ENCODE measurements at regions not wholly inside any gene's neighbourhood (a gene's known extent, or its start where the extent isn't known, plus 50 kb on each side); places are given as distances from the start of the nearest gene placed in this dataset.

GRCh38 chr5:51961154-51961562 is 577.9 kb downstream of the ISL1 start:
- ATAC-seq (ENCODE audit: low FRiP score) = no peak
- H3K36me3 ChIP-seq (ENCODE audit: control insufficient read depth in 1 of 2, insufficient read depth in 2 of 2, low read length in 1 of 2) = no peaks in the 10 kb centered on the region

GRCh38 chr5:51968756-51969155 is 585.5 kb downstream of the ISL1 start:
- WGBS, 2 donors = 4 to 22% methylated on average over 1 of the region's 1 CpG
- DNase-seq (no peak), ATAC-seq (ENCODE audit: low FRiP score) (no peak)
- H3K9me3 ChIP-seq (ENCODE audit: control insufficient read depth, low read length) = no peaks in the 10 kb centered on the region
- H3K4me3 ChIP-seq (ENCODE audit: low read length in 2 of 2) = no peak overlapping the region
- intact Hi-C loops (cut with DNase I) = no loop called here
- H3K27me3 ChIP-seq (ENCODE audit: control insufficient read depth in 1 of 2, insufficient read depth in 2 of 2, low read length in 1 of 2) = no peaks in the 10 kb centered on the region
- H3K4me1 ChIP-seq (ENCODE audit: control insufficient read depth in 1 of 2, insufficient read depth in 2 of 2, low read length in 2 of 2) = no peaks in the 10 kb centered on the region
- H3K36me3 ChIP-seq (ENCODE audit: control insufficient read depth in 1 of 2, insufficient read depth in 2 of 2, low read length in 1 of 2) = no peaks in the 10 kb centered on the region
- no peak overlapping the region for H3K27ac ChIP-seq (ENCODE audit: low read depth in 1 of 2, low read length in 2 of 2)

More at GRCh38 chr5:51961154-51961562, 577.9 kb downstream of the ISL1 start:
- H3K27me3 ChIP-seq (ENCODE audit: control insufficient read depth in 1 of 2, insufficient read depth in 2 of 2, low read length in 1 of 2) = no peaks in the 10 kb centered on the region
- H3K9me3 ChIP-seq (ENCODE audit: control insufficient read depth, low read length) = no peaks in the 10 kb centered on the region
- WGBS, 2 donors = 66 to 68% methylated on average over 4 of the region's 4 CpGs
- no peaks in the 10 kb centered on the region for H3K4me1 ChIP-seq (ENCODE audit: control insufficient read depth in 1 of 2, insufficient read depth in 2 of 2, low read length in 2 of 2)
- no peak for DNase-seq
- H3K4me3 ChIP-seq (ENCODE audit: low read length in 2 of 2) = no peak overlapping the region
- H3K27ac ChIP-seq (ENCODE audit: low read depth in 1 of 2, low read length in 2 of 2) = no peak overlapping the region
- intact Hi-C loops (cut with DNase I) = no loop called here

- 89 to 94% methylated on average over 6 of the region's 6 CpGs for WGBS, 2 donors
- H3K9me3 ChIP-seq (ENCODE audit: control insufficient read depth, low read length) = no peaks in the 10 kb centered on the region
- no peaks in the 10 kb centered on the region for H3K27me3 ChIP-seq (ENCODE audit: control insufficient read depth in 1 of 2, insufficient read depth in 2 of 2, low read length in 1 of 2)
- H3K4me3 ChIP-seq (ENCODE audit: low read length in 2 of 2) = no peak overlapping the region
- no peak for ATAC-seq (ENCODE audit: low FRiP score)
- H3K4me1 ChIP-seq (ENCODE audit: control insufficient read depth in 1 of 2, insufficient read depth in 2 of 2, low read length in 2 of 2) = no peaks in the 10 kb centered on the region
- intact Hi-C loops (cut with DNase I) = no loop called here
- no peak overlapping the region for H3K27ac ChIP-seq (ENCODE audit: low read depth in 1 of 2, low read length in 2 of 2)
- DNase-seq = no peak
- no peaks in the 10 kb centered on the region for H3K36me3 ChIP-seq (ENCODE audit: control insufficient read depth in 1 of 2, insufficient read depth in 2 of 2, low read length in 1 of 2)
Observed at GRCh38 chr5:51974834-51975233, 591.6 kb downstream of the ISL1 start.

- no peak for ATAC-seq (ENCODE audit: low FRiP score)
- Histone ChIP-seq H3K4me3 (ENCODE audit: low read length in 2 of 2) (no peak overlapping the region), H3K27ac (ENCODE audit: low read depth in 1 of 2, low read length in 2 of 2) (no peak overlapping the region), H3K36me3 (ENCODE audit: control insufficient read depth in 1 of 2, insufficient read depth in 2 of 2, low read length in 1 of 2) (no peaks in the 10 kb centered on the region), H3K27me3 (ENCODE audit: control insufficient read depth in 1 of 2, insufficient read depth in 2 of 2, low read length in 1 of 2) (no peaks in the 10 kb centered on the region), H3K9me3 (ENCODE audit: control insufficient read depth, low read length) (no peaks in the 10 kb centered on the region), H3K4me1 (ENCODE audit: control insufficient read depth in 1 of 2, insufficient read depth in 2 of 2, low read length in 2 of 2) (no peaks in the 10 kb centered on the region)
- WGBS, 2 donors = 67 to 72% methylated on average over 1 of the region's 1 CpG
- intact Hi-C loops (cut with DNase I) = no loop called here
- DNase-seq = no peak
Observed at GRCh38 chr5:51977014-51977413, 593.8 kb downstream of the ISL1 start.

- ATAC-seq (ENCODE audit: low FRiP score) = no peak
- Histone ChIP-seq H3K27ac (ENCODE audit: low read depth in 1 of 2, low read length in 2 of 2) (no peak overlapping the region), H3K4me3 (ENCODE audit: low read length in 2 of 2) (no peak overlapping the region), H3K4me1 (ENCODE audit: control insufficient read depth in 1 of 2, insufficient read depth in 2 of 2, low read length in 2 of 2) (no peaks in the 10 kb centered on the region), H3K36me3 (ENCODE audit: control insufficient read depth in 1 of 2, insufficient read depth in 2 of 2, low read length in 1 of 2) (no peaks in the 10 kb centered on the region), H3K9me3 (ENCODE audit: control insufficient read depth, low read length) (no peaks in the 10 kb centered on the region), H3K27me3 (ENCODE audit: control insufficient read depth in 1 of 2, insufficient read depth in 2 of 2, low read length in 1 of 2) (no peaks in the 10 kb centered on the region)
- no peak for DNase-seq
- intact Hi-C loops (cut with DNase I) = no loop called here
Observed at GRCh38 chr5:51983161-51983560, 599.9 kb downstream of the ISL1 start.

- DNase-seq (no peak), ATAC-seq (ENCODE audit: low FRiP score) (no peak)
- no peaks in the 10 kb centered on the region for H3K27me3 ChIP-seq (ENCODE audit: control insufficient read depth in 1 of 2, insufficient read depth in 2 of 2, low read length in 1 of 2)
- no peaks in the 10 kb centered on the region for H3K9me3 ChIP-seq (ENCODE audit: control insufficient read depth, low read length)
- no peak overlapping the region for H3K27ac ChIP-seq (ENCODE audit: low read depth in 1 of 2, low read length in 2 of 2)
- H3K36me3 ChIP-seq (ENCODE audit: control insufficient read depth in 1 of 2, insufficient read depth in 2 of 2, low read length in 1 of 2) = no peaks in the 10 kb centered on the region
- H3K4me1 ChIP-seq (ENCODE audit: control insufficient read depth in 1 of 2, insufficient read depth in 2 of 2, low read length in 2 of 2) = no peaks in the 10 kb centered on the region
- intact Hi-C loops (cut with DNase I) = no loop called here
- H3K4me3 ChIP-seq (ENCODE audit: low read length in 2 of 2) = no peak overlapping the region
- WGBS, 2 donors = 79 to 94% methylated on average over 3 of the region's 3 CpGs
Observed at GRCh38 chr5:51986733-51987132, 603.5 kb downstream of the ISL1 start.

- Histone ChIP-seq H3K4me1 (ENCODE audit: control insufficient read depth in 1 of 2, insufficient read depth in 2 of 2, low read length in 2 of 2) (no peaks in the 10 kb centered on the region), H3K27ac (ENCODE audit: low read depth in 1 of 2, low read length in 2 of 2) (no peak overlapping the region), H3K27me3 (ENCODE audit: control insufficient read depth in 1 of 2, insufficient read depth in 2 of 2, low read length in 1 of 2) (no peaks in the 10 kb centered on the region), H3K4me3 (ENCODE audit: low read length in 2 of 2) (no peak overlapping the region), H3K9me3 (ENCODE audit: control insufficient read depth, low read length) (no peaks in the 10 kb centered on the region), H3K36me3 (ENCODE audit: control insufficient read depth in 1 of 2, insufficient read depth in 2 of 2, low read length in 1 of 2) (no peaks in the 10 kb centered on the region)
- DNase-seq = no peak
- no peak for ATAC-seq (ENCODE audit: low FRiP score)
- intact Hi-C loops (cut with DNase I) = no loop called here
Observed at GRCh38 chr5:51987239-51987638, 604.0 kb downstream of the ISL1 start.

GRCh38 chr5:51987669-51988209 is 604.5 kb downstream of the ISL1 start:
- no peak for DNase-seq
- Histone ChIP-seq H3K27me3 (ENCODE audit: control insufficient read depth in 1 of 2, insufficient read depth in 2 of 2, low read length in 1 of 2) (no peaks in the 10 kb centered on the region), H3K4me1 (ENCODE audit: control insufficient read depth in 1 of 2, insufficient read depth in 2 of 2, low read length in 2 of 2) (no peaks in the 10 kb centered on the region), H3K36me3 (ENCODE audit: control insufficient read depth in 1 of 2, insufficient read depth in 2 of 2, low read length in 1 of 2) (no peaks in the 10 kb centered on the region), H3K4me3 (ENCODE audit: low read length in 2 of 2) (no peak overlapping the region), H3K27ac (ENCODE audit: low read depth in 1 of 2, low read length in 2 of 2) (no peak overlapping the region), H3K9me3 (ENCODE audit: control insufficient read depth, low read length) (no peaks in the 10 kb centered on the region)
- ATAC-seq (ENCODE audit: low FRiP score) = no peak
- WGBS, 2 donors = 39% methylated on average over 2 of the region's 2 CpGs
- intact Hi-C loops (cut with DNase I) = no loop called here

GRCh38 chr5:51988634-51989033 is 605.4 kb downstream of the ISL1 start:
- WGBS, 2 donors = 45 to 56% methylated on average over 6 of the region's 6 CpGs
- H3K4me3 ChIP-seq (ENCODE audit: low read length in 2 of 2) = no peak overlapping the region
- H3K9me3 ChIP-seq (ENCODE audit: control insufficient read depth, low read length) = no peaks in the 10 kb centered on the region
- ATAC-seq (ENCODE audit: low FRiP score) (no peak), DNase-seq (no peak)
- no peaks in the 10 kb centered on the region for H3K4me1 ChIP-seq (ENCODE audit: control insufficient read depth in 1 of 2, insufficient read depth in 2 of 2, low read length in 2 of 2)
- intact Hi-C loops (cut with DNase I) = no loop called here
- H3K36me3 ChIP-seq (ENCODE audit: control insufficient read depth in 1 of 2, insufficient read depth in 2 of 2, low read length in 1 of 2) = no peaks in the 10 kb centered on the region
- no peak overlapping the region for H3K27ac ChIP-seq (ENCODE audit: low read depth in 1 of 2, low read length in 2 of 2)
- no peaks in the 10 kb centered on the region for H3K27me3 ChIP-seq (ENCODE audit: control insufficient read depth in 1 of 2, insufficient read depth in 2 of 2, low read length in 1 of 2)

Measured in aorta (tissue), 5 donors.